HG02938 (cell line): ENCODE measurements at regions not wholly inside any gene's neighbourhood (a gene's known extent, or its start where the extent isn't known, plus 50 kb on each side); places are given as distances from the start of the nearest gene placed in this dataset.
"Not testable (repeated sequence)": the region's sequence is repeated elsewhere in the genome, so short reads cannot be mapped to it uniquely, and the experiment has no call there.

Source experiments
- ATAC-seq: cut with Tn5 transposase; IDR thresholded peaks from one replicate; pipeline ENCODE4 v1.9.1; 2021; ENCODE audit warnings: mild to moderate bottlenecking, moderate library complexity; ENCODE audit not compliant: unreplicated experiment

GRCh38 chr14:82861313-82861712, 1327.7 kb upstream of the SEL1L start:
- ATAC-seq: no peak

- ATAC-seq: no peak
Observed at GRCh38 chr14:82872494-82872893, 1338.8 kb upstream of the SEL1L start.

GRCh38 chr14:82878951-82879350, 1345.3 kb upstream of the SEL1L start:
- ATAC-seq: no peak

GRCh38 chr14:82879949-82880535, 1346.4 kb upstream of the SEL1L start:
- no peak for ATAC-seq

GRCh38 chr14:82886670-82887069, 1353.0 kb upstream of the SEL1L start:
- no peak for ATAC-seq

GRCh38 chr14:82889701-82890100, 1356.0 kb upstream of the SEL1L start:
- no peak for ATAC-seq

GRCh38 chr14:82896476-82896875, 1362.8 kb upstream of the SEL1L start:
- ATAC-seq: no peak

GRCh38 chr14:82897469-82898308, 1364.0 kb upstream of the SEL1L start:
- no peak for ATAC-seq

- ATAC-seq: no peak
Observed at GRCh38 chr14:82905762-82906161, 1372.1 kb upstream of the SEL1L start.

GRCh38 chr14:82911930-82912329, 1378.3 kb upstream of the SEL1L start:
- ATAC-seq: no peak

- no peak for ATAC-seq
Observed at GRCh38 chr14:82913396-82913795, 1379.7 kb upstream of the SEL1L start.

GRCh38 chr14:82915381-82915780, 1381.7 kb upstream of the SEL1L start:
- no peak for ATAC-seq

GRCh38 chr14:82935691-82936090, 1402.0 kb upstream of the SEL1L start:
- no peak for ATAC-seq

GRCh38 chr14:82951171-82951570, 1417.5 kb upstream of the SEL1L start:
- ATAC-seq: no peak

- ATAC-seq: no peak
Observed at GRCh38 chr14:82963756-82964155, 1430.1 kb upstream of the SEL1L start.

- no peak for ATAC-seq
Observed at GRCh38 chr14:82987502-82988124, 1454.0 kb upstream of the SEL1L start.

GRCh38 chr14:82994547-82994946, 1460.9 kb upstream of the SEL1L start:
- ATAC-seq: not testable (repeated sequence)

- no peak for ATAC-seq
Observed at GRCh38 chr14:82999802-83000201, 1466.1 kb upstream of the SEL1L start.

- ATAC-seq: no peak
Observed at GRCh38 chr14:83004456-83005006, 1470.9 kb upstream of the SEL1L start.

- ATAC-seq: no peak
Observed at GRCh38 chr14:83006121-83006670, 1472.5 kb upstream of the SEL1L start.

- not testable (repeated sequence) for ATAC-seq
Observed at GRCh38 chr14:83007052-83007451, 1473.4 kb upstream of the SEL1L start.
